Activated T-helper 2 cell treated with anti-CD3 and anti-CD28 coated beads, Interferon-gamma antibody, Interleukin-2, Interleukin-4, amounts not matched to agents 10 μg/mL and 5 μg/mL and 100 μg/mL, durations not matched to agents 14 hours and 24 hours and 36 hours (primary cell): ENCODE measurements at regions not wholly inside any gene's neighbourhood (a gene's known extent, or its start where the extent isn't known, plus 50 kb on each side); places are given as distances from the start of the nearest gene placed in this dataset.

Experiments used
- DNase-seq: peaks from one replicate; pipeline ENCODE4 v3.0.0; 2021; ENCODE audit warnings: low spot score
- H3K27ac Mint-ChIP-seq: one replicate; pipeline ENCODE4 v1.8.0; 2021; ENCODE audit warnings: mixed read lengths
- H3K27me3 Mint-ChIP-seq: one replicate; pipeline ENCODE4 v1.8.0; 2021; ENCODE audit warnings: low read depth, mixed read lengths
- H3K36me3 Mint-ChIP-seq: one replicate; pipeline ENCODE4 v1.8.0; 2021; ENCODE audit warnings: low read depth, mixed read lengths
- H3K4me1 Mint-ChIP-seq: one replicate; pipeline ENCODE4 v1.8.0; 2021; ENCODE audit warnings: low read depth, mixed read lengths
- H3K4me3 Mint-ChIP-seq: one replicate; pipeline ENCODE4 v1.8.0; 2021; ENCODE audit warnings: low read depth, mild to moderate bottlenecking, moderate library complexity, mixed read lengths
- H3K9me3 Mint-ChIP-seq: one replicate; pipeline ENCODE4 v1.8.0; 2021; ENCODE audit warnings: mixed read lengths
- intact Hi-C: fragments of 100-400 bp; cut with micrococcal nuclease; formaldehyde crosslinking; loops from one replicate; pipeline ENCODE4 v1.15.1; 2023

- intact Hi-C loops: no loop called here
- no peaks in the 10 kb centered on the region for H3K36me3 Mint-ChIP-seq
These were observed 1982.5 kb upstream of the PIK3C3 start for GRCh38 chr18:39972521-39972920.

DNA sequence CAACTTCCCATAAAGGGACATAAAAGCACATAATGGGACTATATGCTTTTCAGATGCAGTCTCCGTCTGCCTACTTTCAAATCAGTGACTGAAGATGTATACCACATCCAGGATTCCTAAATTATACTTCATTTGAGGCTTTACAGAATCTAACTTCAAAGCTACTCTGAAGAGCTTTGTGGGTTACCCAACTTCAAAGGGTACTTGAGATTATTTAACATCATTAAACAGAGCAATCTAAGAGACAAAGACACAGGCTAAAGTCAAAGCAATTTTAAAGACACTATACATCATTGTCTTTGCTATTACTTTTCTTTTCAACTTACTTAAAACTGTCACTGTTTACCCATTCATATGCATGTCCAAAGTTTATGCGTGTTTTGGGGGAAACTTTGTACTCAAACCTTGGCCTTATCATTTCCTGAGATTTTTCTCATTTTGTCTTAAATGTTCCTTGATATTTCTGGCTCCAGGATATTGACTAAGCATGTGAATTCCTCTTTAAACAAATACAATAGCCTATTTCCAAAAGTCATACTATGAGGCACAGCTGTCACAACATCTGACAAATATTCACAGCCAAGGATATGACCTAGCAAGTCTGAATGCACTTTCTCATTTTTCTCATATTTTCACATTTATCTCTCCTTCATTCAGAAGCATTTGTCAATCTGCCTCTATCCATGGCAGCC, 1985.1 kb upstream of the PIK3C3 start:
- DNase-seq: no peak
- Mint-ChIP-seq H3K27ac (no peak overlapping the region), H3K9me3 (no peaks in the 10 kb centered on the region), H3K4me3 (no peak overlapping the region), H3K36me3 (no peaks in the 10 kb centered on the region), H3K4me1 (no peaks in the 10 kb centered on the region), H3K27me3 (no peaks in the 10 kb centered on the region)
- intact Hi-C loops: no loop called here

More at GRCh38 chr18:39972521-39972920, 1982.5 kb upstream of the PIK3C3 start:
- no peaks in the 10 kb centered on the region for H3K9me3 Mint-ChIP-seq
- H3K4me1 Mint-ChIP-seq: no peaks in the 10 kb centered on the region
- DNase-seq: no peak
- H3K27ac Mint-ChIP-seq: no peak overlapping the region
- no peak overlapping the region for H3K4me3 Mint-ChIP-seq
- H3K27me3 Mint-ChIP-seq: no peaks in the 10 kb centered on the region

GRCh38 chr18:39966275-39966674, 1988.8 kb upstream of the PIK3C3 start:
- Mint-ChIP-seq H3K27me3 (no peaks in the 10 kb centered on the region), H3K27ac (no peak overlapping the region), H3K9me3 (peaks cover 4% of the 10 kb centered on the region), H3K4me1 (no peaks in the 10 kb centered on the region), H3K4me3 (no peak overlapping the region), H3K36me3 (no peaks in the 10 kb centered on the region)
- intact Hi-C loops: no loop called here
- no peak for DNase-seq

GRCh38 chr18:39962546-39962945, 1992.5 kb upstream of the PIK3C3 start:
- no peaks in the 10 kb centered on the region for H3K27me3 Mint-ChIP-seq
- no peak overlapping the region for H3K4me3 Mint-ChIP-seq
- H3K27ac Mint-ChIP-seq: no peak overlapping the region
- H3K9me3 Mint-ChIP-seq: peaks cover 4% of the 10 kb centered on the region
- intact Hi-C loops: no loop called here
- no peaks in the 10 kb centered on the region for H3K4me1 Mint-ChIP-seq
- no peaks in the 10 kb centered on the region for H3K36me3 Mint-ChIP-seq
- no peak for DNase-seq

DNA sequence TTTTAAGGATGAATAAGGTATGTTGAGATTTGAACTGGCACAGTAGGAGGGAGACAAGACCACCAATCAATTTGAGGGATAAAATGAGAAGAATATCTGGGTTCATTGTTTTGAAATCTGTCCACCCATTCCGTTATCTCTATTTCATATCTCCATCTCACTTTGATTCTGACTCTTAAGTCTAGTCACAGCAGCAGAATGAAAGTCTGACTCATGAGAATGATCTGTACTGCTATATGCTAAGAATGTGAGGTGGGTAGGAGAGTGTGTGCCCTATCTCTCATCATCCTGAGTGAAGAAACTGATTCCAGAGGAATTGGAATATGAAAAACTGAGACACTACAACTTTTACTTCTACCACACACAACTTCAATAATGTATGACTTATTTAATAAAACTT, 1994.5 kb upstream of the PIK3C3 start:
- Mint-ChIP-seq H3K27me3 (no peaks in the 10 kb centered on the region), H3K4me3 (no peak overlapping the region), H3K27ac (no peak overlapping the region), H3K36me3 (no peaks in the 10 kb centered on the region), H3K4me1 (no peaks in the 10 kb centered on the region), H3K9me3 (peaks cover 15% of the 10 kb centered on the region)
- intact Hi-C loops: no loop called here
- DNase-seq: no peak

DNA sequence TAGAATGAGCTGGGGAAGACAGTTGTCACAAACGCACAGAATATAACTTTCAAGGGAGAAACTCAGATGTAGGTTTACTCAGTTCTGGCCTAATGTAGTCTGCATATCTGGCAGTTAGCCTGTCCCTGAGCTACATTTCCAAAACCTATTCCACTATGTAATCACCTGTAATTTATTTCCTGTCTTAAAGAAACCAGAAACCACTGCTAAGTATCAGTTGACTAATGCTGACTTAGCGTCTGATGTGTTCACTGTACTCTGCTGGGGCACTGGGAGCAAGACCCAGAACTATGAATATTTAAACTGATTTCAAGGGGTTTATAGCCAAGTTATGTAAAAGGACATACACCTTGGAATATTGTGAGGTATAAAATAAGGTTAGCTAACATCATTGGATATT, 1995.2 kb upstream of the PIK3C3 start:
- Mint-ChIP-seq H3K4me1 (no peaks in the 10 kb centered on the region), H3K9me3 (peaks cover 15% of the 10 kb centered on the region)
- intact Hi-C loops: no loop called here

GRCh38 chr18:39958876-39959275, 1996.2 kb upstream of the PIK3C3 start:
- H3K36me3 Mint-ChIP-seq: no peaks in the 10 kb centered on the region
- H3K9me3 Mint-ChIP-seq: peaks cover 15% of the 10 kb centered on the region
- no peaks in the 10 kb centered on the region for H3K27me3 Mint-ChIP-seq
- H3K27ac Mint-ChIP-seq: no peak overlapping the region
- intact Hi-C loops: no loop called here
- DNase-seq: no peak
- no peaks in the 10 kb centered on the region for H3K4me1 Mint-ChIP-seq
- H3K4me3 Mint-ChIP-seq: no peak overlapping the region

More for the DNA sequence above, 1995.2 kb upstream of the PIK3C3 start:
- no peaks in the 10 kb centered on the region for H3K36me3 Mint-ChIP-seq
- no peak for DNase-seq
- no peaks in the 10 kb centered on the region for H3K27me3 Mint-ChIP-seq
- H3K27ac Mint-ChIP-seq: no peak overlapping the region
- no peak overlapping the region for H3K4me3 Mint-ChIP-seq

DNA sequence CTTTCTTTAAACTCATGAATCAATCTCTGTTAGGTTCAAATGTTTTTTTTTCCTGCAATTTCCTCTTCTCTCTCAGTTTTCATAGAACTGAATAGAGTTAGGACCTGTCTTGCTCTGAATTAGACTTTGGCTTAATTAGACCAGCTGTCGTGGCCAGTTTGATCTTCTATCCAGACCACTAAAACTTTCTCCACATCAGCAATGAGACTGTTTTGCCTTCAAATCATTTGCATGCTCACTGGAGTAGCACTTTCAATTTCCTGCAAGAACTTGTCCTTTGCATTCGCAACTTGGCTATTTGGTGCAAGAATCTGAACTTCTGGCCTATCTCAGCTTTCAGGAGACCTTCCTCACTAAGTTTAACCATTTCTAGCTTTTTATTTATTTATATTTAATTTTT, 2002.2 kb upstream of the PIK3C3 start:
- intact Hi-C loops: no loop called here

DNA sequence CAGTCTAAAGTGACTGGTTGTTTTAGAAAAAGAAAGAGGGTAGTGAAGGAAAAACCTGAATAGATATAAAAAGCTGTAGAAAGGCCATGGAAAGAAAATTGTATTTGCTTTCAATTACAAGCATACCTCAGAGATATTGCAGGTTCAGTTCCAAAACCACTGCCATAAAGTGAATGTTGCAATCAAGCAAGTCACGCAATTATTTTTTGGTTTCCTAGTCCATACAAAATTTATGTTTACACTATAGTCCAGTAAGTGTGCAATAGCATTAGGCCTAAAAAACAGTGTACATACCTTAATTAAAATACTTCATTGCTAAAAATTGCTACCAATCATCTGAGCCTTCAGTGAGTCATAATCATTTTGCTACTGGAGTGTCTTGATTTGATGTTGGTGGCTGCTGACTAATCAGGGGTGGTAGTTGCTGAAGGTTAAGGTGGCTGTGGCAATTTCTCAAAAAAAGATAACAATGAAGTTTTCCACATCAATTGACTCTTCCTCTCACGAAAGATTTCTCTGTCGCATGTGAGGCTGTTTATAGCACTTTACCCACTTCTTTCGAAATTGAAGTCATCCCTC, 2003.8 kb upstream of the PIK3C3 start:
- Mint-ChIP-seq H3K9me3 (peaks cover 11% of the 10 kb centered on the region), H3K27ac (no peak overlapping the region), H3K27me3 (no peaks in the 10 kb centered on the region), H3K4me1 (no peaks in the 10 kb centered on the region), H3K36me3 (no peaks in the 10 kb centered on the region), H3K4me3 (no peak overlapping the region)
- intact Hi-C loops: no loop called here
- DNase-seq: no peak

More for the DNA sequence above, 2002.2 kb upstream of the PIK3C3 start:
- DNase-seq: no peak
- no peaks in the 10 kb centered on the region for H3K36me3 Mint-ChIP-seq
- H3K27me3 Mint-ChIP-seq: no peaks in the 10 kb centered on the region
- H3K27ac Mint-ChIP-seq: no peak overlapping the region
- H3K9me3 Mint-ChIP-seq: peaks cover 18% of the 10 kb centered on the region
- H3K4me3 Mint-ChIP-seq: no peak overlapping the region
- H3K4me1 Mint-ChIP-seq: no peaks in the 10 kb centered on the region

DNA sequence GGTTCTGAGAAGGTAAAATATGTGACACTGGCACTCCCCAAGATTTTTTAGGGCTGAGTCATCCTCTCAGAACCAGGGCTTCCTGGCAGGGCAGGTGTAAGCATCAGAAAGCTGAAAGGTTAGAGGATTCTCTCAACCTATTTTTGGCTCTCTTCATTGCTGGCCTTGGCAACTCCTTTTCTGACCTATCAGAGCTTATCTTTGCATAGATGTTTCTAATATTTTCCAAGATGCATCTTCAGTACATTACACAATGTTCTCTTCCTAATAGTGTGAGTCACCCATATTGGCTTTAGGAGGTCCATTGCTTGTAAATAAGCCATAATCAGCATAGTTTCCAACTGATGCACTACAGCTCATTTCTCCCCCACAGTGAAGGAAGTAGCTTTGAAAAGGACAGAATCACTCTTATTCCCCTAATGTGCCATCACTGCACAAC, 2008.4 kb upstream of the PIK3C3 start:
- Mint-ChIP-seq H3K4me1 (no peaks in the 10 kb centered on the region), H3K36me3 (no peaks in the 10 kb centered on the region), H3K4me3 (no peak overlapping the region), H3K9me3 (peaks cover 7% of the 10 kb centered on the region), H3K27ac (no peak overlapping the region), H3K27me3 (no peaks in the 10 kb centered on the region)
- DNase-seq: no peak
- intact Hi-C loops: no loop called here

DNA sequence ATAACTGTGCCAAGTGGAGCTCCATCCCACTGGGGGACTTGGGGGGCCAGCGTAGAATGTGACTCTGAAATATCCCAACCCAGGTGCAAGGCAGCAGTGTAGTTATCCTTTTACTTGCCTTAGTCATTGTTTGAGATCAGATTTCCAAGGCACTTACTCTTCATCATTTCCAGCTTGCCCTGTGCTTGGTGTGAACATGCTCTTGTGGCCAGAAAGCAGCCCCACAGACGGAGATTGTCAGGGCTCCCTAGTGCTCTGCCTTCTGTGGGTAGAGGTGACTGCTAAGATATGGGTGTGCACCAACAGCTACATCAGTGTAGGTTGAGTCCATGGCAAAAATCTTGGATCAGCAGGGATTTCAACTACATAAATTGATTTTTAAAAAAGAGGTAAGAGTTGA, 2010.0 kb upstream of the PIK3C3 start:
- Mint-ChIP-seq H3K27me3 (no peaks in the 10 kb centered on the region), H3K4me1 (no peaks in the 10 kb centered on the region), H3K27ac (no peak overlapping the region), H3K9me3 (peaks cover 11% of the 10 kb centered on the region), H3K4me3 (no peak overlapping the region), H3K36me3 (no peaks in the 10 kb centered on the region)
- intact Hi-C loops: no loop called here
- no peak for DNase-seq

DNA sequence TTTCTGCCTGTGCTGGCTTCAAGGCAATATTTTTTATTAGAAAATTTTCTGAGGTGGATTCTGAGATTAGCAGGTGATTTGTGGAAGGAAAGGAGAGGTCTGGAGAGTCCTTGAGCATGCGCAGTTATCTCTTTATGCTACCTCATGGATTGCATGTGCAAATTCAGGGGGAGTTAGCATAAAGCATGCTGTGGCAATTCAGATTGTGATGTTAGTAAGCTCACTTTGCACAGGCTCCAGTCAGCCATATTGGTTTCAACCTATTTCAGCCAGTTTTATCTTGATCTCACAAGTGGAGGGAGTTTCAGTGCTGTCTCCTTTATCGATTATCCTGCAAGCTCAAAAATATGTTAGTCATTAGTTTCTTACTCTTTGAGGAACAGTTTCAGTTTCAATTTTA, 2012.3 kb upstream of the PIK3C3 start:
- Mint-ChIP-seq H3K36me3 (no peaks in the 10 kb centered on the region), H3K9me3 (peaks cover 15% of the 10 kb centered on the region), H3K4me3 (no peak overlapping the region), H3K27ac (no peak overlapping the region), H3K27me3 (no peaks in the 10 kb centered on the region), H3K4me1 (no peaks in the 10 kb centered on the region)
- intact Hi-C loops: no loop called here
- DNase-seq: no peak

DNA sequence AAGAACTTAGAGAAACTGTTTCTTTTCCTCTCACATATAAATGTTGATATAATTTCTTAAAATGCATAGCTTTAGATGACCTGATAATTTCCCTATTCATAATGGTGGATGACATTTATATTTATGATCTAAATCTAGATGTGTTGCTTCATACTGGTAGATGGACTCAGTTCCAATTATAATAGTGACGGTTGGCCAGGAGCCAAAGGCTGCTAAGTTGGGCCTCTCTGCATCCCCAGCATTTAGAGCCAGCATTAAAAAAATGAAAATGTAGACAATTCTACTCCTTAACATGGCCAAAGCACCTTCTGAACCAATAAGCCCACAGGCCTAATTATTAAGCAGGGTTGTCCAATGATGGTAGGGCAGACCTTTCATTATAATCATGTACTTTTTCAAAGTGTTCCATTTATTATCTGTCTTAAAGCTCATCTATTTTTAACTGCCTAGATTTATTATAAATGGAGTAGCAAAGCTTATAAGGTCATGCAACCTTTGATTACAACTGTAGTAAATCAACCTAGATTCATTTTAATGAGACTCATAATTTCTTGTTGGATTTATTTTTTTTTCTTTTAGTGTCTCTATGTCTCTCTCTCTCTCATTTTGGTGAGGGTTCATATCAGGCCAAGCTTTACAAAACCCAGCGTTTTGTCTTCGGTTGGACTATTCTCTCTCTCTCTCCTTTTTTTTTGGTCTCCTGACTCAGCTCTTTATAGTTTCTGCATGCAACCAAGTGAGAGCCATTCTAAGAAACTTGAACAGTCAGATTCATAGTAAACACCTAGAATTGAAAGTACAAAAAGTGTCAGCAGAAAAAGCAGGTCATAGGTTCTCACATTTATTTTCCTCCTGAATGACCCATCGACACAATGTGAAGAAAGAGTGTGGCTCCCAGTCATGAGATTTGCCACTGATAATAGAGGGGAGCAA, 2016.1 kb upstream of the PIK3C3 start:
- Mint-ChIP-seq H3K36me3 (no peaks in the 10 kb centered on the region), H3K4me1 (no peaks in the 10 kb centered on the region), H3K4me3 (no peak overlapping the region), H3K9me3 (peaks cover 19% of the 10 kb centered on the region), H3K27me3 (no peaks in the 10 kb centered on the region), H3K27ac (no peak overlapping the region)
- DNase-seq: no peak
- intact Hi-C loops: no loop called here
